ENCODE measurements at regions not wholly inside any gene's neighbourhood (a gene's known extent, or its start where the extent isn't known, plus 50 kb on each side); places are given as distances from the start of the nearest gene placed in this dataset.

- TF ChIP-seq CTCF (IDR thresholded peaks at IDR 0.05) = no peak
- TF ChIP-seq POLR2A (IDR thresholded peaks at IDR 0.05) = no peak
Observed at GRCh38 chr20:12815231-12815768, 193.5 kb upstream of the SPTLC3 start.

Data from lower leg skin (tissue), 3 donors.